PFSK-1 (cell line): ENCODE measurements at regions not wholly inside any gene's neighbourhood (a gene's known extent, or its start where the extent isn't known, plus 50 kb on each side); places are given as distances from the start of the nearest gene placed in this dataset.

Experiments used
- FOXP2 ChIP-seq: optimal IDR thresholded peaks from 2 replicates; pipeline ENCODE3; 2011; ENCODE audit warnings: borderline replicate concordance, control low read depth, inconsistent platforms; ENCODE audit not compliant: insufficient read depth; ENCODE audit errors: extremely low read length, extremely low read depth
- POLR2AphosphoS5 ChIP-seq: IDR thresholded peaks from 2 replicates; pipeline ENCODE4 v1.6.1; 2012; ENCODE audit warnings: low read depth, mild to moderate bottlenecking, control low read depth, low read length, moderate library complexity
- SIN3A ChIP-seq: IDR thresholded peaks from 2 replicates; pipeline ENCODE4 v1.6.1; 2012; ENCODE audit warnings: mild to moderate bottlenecking, low read length, moderate library complexity, borderline replicate concordance; ENCODE audit not compliant: insufficient read depth
- TAF1 ChIP-seq: IDR thresholded peaks from 2 replicates; pipeline ENCODE4 v1.6.1; 2012; ENCODE audit warnings: low read length, control low read depth, borderline replicate concordance; ENCODE audit not compliant: insufficient read depth
- TF ChIP-seq, protein P1 (sequence below), 2 experiments: IDR thresholded peaks; 2 replicates each; pipeline versions ENCODE4 v1.6.1 to v1.8.0; 2011 to 2012; ENCODE audit warnings: low read depth in 2 of 2, low read length in 2 of 2, control low read depth in 1 of 2, inconsistent platforms in 1 of 2, mild to moderate bottlenecking in 1 of 2, moderate library complexity in 1 of 2; ENCODE audit not compliant: insufficient read depth in 1 of 2

DNA sequence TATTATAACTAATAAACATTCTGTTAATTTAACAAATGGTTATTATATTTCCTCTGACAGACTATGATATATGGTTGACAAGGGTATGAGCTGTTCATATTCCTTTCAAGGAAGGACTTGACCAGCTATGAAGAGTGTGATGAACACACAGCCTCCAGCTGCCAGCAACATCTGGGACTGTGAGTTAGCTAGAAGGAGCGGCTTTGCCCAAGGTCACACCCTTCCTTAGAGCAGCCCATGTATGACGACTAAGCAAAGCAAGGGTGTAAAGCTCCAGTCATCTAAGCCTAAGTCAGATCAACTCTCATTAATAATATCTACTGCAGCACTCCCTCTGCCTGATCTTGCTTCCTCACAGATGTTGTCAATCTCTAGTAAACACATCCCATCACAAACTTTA lies 355.4 kb downstream of the PLPP3 start:
- TF ChIP-seq TAF1 (no peak), SIN3A (no peak), POLR2AphosphoS5 (no peak), FOXP2 (no peak)
- TF ChIP-seq, protein P1, sequence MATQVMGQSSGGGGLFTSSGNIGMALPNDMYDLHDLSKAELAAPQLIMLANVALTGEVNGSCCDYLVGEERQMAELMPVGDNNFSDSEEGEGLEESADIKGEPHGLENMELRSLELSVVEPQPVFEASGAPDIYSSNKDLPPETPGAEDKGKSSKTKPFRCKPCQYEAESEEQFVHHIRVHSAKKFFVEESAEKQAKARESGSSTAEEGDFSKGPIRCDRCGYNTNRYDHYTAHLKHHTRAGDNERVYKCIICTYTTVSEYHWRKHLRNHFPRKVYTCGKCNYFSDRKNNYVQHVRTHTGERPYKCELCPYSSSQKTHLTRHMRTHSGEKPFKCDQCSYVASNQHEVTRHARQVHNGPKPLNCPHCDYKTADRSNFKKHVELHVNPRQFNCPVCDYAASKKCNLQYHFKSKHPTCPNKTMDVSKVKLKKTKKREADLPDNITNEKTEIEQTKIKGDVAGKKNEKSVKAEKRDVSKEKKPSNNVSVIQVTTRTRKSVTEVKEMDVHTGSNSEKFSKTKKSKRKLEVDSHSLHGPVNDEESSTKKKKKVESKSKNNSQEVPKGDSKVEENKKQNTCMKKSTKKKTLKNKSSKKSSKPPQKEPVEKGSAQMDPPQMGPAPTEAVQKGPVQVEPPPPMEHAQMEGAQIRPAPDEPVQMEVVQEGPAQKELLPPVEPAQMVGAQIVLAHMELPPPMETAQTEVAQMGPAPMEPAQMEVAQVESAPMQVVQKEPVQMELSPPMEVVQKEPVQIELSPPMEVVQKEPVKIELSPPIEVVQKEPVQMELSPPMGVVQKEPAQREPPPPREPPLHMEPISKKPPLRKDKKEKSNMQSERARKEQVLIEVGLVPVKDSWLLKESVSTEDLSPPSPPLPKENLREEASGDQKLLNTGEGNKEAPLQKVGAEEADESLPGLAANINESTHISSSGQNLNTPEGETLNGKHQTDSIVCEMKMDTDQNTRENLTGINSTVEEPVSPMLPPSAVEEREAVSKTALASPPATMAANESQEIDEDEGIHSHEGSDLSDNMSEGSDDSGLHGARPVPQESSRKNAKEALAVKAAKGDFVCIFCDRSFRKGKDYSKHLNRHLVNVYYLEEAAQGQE (IDR thresholded peaks at IDR 0.05; ENCODE audit: insufficient read depth in 1 of 2, low read depth in 2 of 2, low read length in 2 of 2): no peak

DNA sequence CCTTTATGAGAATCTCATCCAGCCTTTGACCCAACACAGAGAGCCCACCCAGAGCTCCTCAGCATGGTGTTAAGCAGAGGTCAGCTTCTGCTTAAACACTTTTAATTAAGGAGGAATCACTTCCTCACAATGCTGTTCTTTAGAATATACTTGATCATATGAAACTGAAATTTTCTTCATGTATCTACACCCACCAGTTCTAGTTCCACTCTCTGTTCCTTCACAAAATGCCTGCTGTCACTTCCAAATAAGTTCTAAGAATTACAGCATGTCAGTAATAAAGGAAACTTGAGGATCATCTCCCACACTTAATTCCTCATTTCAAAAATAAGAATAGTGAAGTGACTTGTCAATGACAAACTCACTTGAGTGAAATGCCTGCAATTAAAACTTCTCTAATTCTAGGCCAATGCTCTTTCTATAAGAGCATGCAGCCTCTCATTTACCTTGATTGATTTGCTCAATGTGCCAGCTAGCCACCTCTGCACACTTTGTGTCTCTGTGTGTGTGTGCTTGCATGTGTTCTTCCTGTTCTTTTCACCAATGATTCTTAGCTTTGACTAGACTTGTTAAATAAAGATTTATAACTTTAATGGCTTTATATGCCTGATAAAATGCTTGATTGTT lies 356.3 kb downstream of the PLPP3 start:
- no peak for TF ChIP-seq TAF1
- TF ChIP-seq, protein P1 (IDR thresholded peaks at IDR 0.05; ENCODE audit: insufficient read depth in 1 of 2, low read depth in 2 of 2, low read length in 2 of 2): no peak
- no peak for TF ChIP-seq FOXP2
- TF ChIP-seq POLR2AphosphoS5: no peak
- no peak for TF ChIP-seq SIN3A

DNA sequence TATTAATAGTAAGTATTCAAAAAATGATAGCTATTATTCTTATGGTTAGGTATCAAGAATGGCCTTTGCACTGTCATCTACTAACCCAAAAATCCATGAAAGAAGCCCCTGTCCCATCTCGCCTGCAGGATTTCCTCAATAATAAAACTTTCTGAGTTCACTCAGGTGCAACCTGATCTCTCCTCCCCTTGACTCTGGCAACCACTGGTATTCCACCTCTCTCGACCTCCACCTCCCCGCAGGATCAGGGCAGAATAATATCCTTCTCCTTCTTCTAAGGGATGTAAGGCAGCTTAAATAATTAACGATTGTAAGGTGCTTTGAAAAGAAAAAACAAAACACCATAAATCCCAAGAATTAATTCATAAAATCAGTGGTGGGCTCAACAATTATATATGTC lies 359.3 kb downstream of the PLPP3 start:
- no peak for TF ChIP-seq FOXP2
- TF ChIP-seq POLR2AphosphoS5: no peak
- TF ChIP-seq SIN3A: no peak
- no peak for TF ChIP-seq TAF1
- TF ChIP-seq, protein P1 (IDR thresholded peaks at IDR 0.05; ENCODE audit: insufficient read depth in 1 of 2, low read depth in 2 of 2, low read length in 2 of 2): no peak

DNA sequence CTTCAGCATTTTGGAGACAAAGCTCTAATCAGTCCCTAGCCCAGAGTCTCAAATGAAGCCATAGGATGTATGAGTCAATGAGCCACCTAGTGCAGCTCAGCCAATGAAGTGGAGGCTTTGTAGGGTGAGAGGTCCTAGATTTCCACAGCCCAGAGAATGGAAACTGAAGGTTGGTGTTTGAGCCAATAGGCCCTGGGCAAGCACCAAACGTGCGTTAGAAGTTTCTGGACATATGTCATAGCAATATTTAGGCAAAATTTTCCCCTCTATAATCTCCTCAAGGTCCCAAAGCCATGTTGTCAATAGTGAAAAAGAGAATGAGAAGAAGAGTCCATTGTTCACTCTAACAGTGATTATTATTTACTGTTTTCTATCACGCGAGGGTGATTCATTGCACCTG lies 361.3 kb downstream of the PLPP3 start:
- TF ChIP-seq, protein P1 (IDR thresholded peaks at IDR 0.05; ENCODE audit: insufficient read depth in 1 of 2, low read depth in 2 of 2, low read length in 2 of 2): no peak
- TF ChIP-seq POLR2AphosphoS5: no peak
- no peak for TF ChIP-seq FOXP2
- TF ChIP-seq SIN3A: no peak
- TF ChIP-seq TAF1: no peak

DNA sequence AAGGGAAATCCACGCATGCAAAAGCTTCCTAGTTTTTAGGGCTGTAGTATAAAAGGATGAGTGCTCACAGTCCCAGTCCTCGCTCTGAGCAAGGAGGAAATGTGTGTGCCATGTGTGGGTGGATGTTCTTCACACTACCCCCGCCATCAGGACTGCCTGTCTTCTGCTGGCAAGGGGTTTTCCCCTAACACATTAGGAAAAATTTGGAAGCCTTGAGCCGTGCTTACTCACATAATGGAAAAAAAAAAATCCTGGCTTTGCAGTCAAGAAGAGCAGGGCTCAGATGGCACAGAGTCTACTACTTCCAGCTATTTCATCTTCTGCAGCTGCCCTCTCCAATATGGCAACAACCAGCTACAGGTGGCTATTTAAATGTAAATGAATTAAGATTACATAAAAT lies 363.1 kb downstream of the PLPP3 start:
- TF ChIP-seq, protein P1 (IDR thresholded peaks at IDR 0.05; ENCODE audit: insufficient read depth in 1 of 2, low read depth in 2 of 2, low read length in 2 of 2): no peak
- TF ChIP-seq SIN3A (no peak), POLR2AphosphoS5 (no peak), TAF1 (no peak), FOXP2 (no peak)
